ENCODE measurements at regions not wholly inside any gene's neighbourhood (a gene's known extent, or its start where the extent isn't known, plus 50 kb on each side); places are given as distances from the start of the nearest gene placed in this dataset.

DNA sequence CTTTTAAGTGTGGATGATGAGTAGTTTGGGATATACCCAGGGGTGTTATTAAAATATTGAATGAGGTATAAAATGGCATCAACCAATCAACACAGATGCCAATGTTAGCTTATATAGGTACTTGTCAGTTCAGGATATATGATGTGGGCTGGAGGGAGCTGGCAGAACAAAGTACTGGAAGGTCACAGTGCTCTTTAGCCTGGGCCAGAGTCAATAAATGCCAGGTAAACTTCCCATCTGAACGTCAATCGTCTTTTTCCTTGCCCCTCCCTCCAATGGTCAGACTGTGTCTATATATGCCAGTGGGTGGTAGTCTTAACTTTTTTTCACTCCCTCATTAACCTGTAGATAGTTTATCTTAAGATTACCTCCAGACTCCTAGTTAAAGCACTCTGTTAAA is 140.8 kb upstream of the RBMS1 start:
- no peak for DNase-seq

DNA sequence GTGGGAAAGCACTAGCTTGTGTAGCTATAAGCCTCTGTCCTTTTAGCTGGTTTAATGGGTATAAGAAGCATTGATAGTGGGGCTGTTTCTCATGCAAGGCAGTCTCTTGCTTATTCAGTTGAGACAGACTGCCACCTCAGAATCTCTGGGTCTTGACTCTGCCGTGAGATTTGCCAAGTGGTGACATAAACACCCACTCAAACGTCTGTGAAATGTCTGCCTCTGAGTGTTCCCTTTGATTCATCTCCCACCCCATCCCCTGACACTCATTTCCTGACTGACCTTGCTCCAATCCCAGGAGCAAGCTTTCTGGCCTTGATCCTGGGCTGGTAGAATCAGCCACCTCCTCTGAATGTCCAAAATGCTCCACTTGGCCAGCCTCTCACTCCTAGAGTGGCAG is 141.9 kb upstream of the RBMS1 start:
- DNase-seq, result no peak

DNA sequence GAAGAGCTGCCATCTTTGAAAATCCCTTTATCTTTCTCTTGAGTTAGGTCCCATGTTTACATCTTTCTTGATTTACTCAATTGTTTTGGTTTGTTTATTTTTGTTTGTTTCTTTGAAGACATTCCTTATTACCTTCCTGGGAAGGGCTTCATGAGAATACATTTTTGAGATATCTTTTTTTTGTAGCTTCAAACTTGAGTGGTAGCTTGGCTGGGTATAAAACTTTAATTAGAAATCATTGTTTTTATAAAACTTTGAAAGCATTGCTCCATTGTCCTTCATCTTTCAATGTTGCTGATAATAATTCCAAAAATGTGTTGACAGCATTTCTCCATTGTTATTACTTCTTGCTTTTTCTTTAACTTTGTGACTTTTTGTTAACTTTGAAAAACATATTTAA is 145.9 kb upstream of the RBMS1 start:
- DNase-seq, result no peak

- DNase-seq, result no peak
Measured at GRCh38 chr2:160646684-160647444, 153.3 kb upstream of the RBMS1 start.

GRCh38 chr2:160647967-160648685 is 154.5 kb upstream of the RBMS1 start:
- DNase-seq, result no peak

DNA sequence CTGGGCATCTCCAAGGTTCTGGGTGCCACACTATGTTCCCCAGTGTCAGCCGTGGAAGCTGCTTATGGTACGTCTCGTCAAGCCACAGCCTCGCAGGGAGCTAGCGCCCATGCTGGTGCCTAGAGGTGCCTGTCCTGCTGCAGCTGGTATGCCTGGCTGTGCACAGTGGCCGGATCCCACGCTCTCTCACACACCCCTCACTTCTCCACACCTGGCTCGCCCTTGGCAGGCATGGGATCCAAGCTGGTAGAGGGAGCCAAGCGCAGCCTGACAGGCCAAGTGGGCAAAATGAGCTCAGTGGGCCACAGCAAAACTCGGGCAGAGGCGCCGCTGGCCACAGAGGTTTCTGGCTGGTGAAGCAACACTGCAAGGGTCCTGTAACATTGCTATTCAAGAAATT is 156.1 kb upstream of the RBMS1 start:
- DNase-seq, result no peak

DNA sequence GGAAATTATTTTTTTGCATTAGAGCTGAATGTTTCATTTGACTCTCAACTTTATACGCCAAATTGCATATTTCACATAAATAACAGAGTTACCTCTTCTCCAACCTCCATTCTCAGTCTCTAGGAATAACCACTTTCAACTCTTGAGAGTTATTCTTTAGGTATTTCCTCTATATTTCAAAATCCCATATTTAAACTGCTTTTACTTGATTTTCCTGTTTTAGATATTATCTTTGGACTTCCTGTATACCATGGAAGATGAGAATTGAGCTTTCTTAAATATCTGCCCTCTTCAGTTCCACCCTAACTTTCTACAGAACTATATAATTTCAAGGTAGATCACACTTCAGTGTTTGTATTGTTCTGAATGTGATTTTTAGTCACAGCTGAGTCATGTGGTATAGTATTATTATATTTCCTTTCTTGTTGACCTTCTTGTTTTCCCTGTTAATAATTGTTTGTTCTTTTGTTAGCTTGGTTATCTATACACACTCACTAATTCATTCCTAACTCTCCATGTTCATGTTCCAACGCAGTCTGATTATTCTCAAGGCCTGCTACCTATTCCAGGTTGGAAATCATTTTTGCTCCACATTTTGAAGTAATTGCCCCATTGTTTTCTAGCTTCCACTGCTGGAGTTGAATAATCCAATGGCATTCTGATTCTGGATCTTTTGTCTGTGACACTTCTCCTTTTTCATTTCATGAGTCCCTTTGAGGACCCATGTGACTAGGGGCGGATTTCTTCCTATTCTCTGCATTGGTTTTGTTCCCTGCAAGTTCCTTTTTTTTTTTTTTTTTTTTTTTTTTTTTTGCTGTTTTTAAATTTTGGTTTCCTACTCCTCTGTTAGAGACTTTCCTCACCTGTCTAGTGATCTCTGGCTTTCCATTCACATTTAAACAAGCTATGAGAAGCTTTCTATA is 156.8 kb upstream of the RBMS1 start:
- DNase-seq, result no peak

DNA sequence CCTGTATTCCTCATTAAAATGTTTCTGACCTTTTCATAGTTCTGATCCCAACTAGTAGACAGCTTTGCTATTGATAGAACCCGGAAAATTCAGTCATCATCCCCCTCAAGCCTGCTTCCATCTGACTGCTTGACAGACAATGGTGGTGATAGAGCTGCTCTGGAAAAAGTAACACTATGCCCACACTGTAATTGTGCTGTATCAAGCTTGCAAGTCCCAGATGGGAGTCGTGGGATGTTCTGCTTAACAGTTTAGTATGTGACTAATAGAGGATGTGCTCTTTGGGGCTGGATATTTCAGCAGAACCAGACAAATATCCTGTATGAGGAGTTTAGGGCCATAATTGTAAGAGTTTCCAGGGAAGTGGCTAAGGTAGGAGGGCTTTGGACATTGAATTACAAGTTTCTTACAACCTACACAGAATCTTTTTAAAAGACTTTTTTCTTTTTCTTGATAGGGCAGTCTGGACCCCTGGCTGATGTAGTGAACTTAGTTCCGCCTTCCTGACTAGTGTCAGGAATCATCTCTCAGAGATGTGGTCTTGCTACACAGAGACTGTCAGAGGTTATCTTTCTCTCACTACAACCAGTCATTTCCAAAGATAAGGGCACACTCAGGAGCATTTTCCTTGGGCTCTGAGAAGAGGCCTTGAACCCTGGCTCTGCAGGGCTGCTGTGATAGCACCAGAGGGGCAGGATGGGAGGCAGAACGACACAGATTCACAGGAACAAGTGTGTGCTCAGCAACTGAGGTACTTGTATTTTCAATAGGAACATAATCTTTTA is 158.0 kb upstream of the RBMS1 start:
- no peak for DNase-seq

GRCh38 chr2:160652236-160652635 is 158.6 kb upstream of the RBMS1 start:
- DNase-seq, result no peak

DNA sequence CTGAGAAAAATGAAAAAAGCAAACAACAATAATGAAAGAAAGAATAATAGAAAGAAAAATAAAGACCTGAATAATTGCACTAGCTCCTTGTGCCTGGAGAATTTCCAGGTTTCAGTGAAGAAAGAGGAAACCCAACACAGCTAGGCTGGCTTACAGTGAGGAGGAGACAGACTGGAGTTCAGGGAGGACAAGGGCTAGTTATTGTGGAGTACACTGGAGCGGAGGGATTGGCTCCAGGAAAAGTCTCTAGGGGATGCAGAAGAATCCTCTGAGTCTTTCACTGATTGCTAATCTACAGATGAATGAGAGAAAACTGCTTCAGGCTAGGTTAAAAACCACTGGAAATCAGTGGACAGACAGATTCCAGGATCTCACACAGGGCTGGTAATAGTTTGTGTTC is 163.6 kb upstream of the RBMS1 start:
- DNase-seq, result no peak

DNA sequence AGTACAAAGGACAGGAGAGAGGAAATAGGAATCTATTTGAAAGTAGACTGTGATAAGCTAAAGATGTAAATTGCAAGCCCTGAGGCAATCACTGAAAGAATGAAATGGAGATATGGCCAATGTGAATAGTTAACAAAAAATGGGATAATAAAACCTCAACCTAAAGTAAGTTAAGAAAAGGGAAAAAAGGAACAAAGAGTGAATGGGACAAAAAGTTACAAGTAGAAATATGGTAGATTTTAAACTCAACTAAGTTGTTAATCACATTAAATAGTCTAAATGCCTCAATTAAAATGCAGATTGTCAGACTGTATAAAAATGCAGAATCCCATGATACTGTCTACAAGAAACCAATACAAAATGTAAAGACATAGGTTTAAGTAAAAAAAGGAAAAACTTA is 165.2 kb upstream of the RBMS1 start:
- DNase-seq, result no peak

DNA sequence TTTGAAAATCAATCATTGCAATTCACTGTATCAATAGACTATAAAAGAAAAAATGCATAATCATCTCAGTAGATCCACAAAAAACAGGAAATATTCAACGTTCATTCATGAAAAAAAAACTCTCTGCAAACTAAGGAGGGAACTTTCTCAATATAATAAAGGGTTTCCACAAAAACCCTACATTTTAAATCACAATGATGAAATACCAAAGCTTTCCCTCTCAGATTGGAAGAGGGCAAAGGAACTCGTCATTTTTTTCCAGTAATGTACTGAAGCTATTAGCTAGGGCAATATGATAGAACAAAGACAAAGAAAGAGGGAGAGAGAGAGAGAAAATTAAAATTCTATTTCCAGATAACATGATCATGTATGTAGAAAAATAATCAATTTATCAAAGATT is 167.1 kb upstream of the RBMS1 start:
- no peak for DNase-seq

GRCh38 chr2:160664603-160665140 is 171.1 kb upstream of the RBMS1 start:
- DNase-seq, result no peak

GRCh38 chr2:160666154-160667060 is 172.8 kb upstream of the RBMS1 start:
- no peak for DNase-seq

DNA sequence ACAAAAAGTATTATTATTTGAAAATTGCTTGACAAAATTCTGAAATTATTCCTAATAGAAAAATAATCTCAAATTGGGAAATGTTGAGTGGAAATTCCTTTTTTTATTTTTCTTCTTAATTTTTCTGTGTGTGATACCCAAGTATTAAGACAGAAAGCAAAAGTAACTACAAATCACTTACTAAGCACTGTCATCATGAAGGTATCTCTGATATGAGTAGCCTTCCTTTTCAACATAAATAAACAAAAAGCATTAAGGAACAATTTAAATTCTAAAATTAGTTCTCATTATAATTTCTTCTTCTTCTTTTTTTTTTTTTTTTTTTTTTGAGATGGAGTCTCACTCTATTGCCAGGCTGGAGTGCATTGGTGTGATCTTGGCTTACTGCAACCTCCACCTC is 174.2 kb upstream of the RBMS1 start:
- DNase-seq, result no peak

DNA sequence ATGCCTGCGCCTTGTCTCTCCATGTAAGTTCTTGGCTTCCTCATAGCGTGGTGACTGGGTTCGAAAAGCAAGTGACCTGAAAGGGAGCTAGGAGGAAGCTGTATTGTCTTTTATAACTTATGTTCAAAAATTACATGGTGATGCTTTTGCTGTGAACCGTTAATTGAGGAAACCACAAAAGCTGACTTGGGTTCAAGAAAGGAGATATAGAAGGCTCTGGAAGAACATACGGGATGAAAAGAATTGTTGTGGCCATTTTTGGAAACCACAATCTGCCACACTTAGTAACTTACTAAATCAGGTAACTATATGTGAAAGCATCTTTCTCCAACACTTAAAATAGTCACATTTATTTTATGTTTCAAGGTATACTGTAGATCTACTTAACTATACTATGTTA is 177.0 kb upstream of the RBMS1 start:
- no peak for DNase-seq

DNA sequence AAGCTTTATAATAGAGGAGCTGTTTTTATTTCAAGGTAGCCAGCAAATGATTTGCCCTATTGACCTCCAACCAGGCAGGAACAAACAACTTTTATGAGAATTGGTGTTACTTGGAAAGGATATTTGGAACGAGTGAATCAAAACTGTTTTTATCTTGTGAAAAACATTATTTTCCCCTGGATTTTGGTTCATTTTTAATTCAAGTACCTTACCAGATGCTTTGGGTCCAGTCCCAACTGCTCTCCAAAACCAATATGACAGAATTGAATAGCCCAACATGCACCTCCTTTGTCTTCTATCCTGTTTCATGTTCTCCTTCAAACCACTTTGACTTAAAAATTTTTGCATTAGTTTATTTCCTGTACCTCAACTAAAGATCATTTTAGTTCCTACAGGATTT is 178.6 kb upstream of the RBMS1 start:
- DNase-seq, result no peak

GRCh38 chr2:160674146-160674750 is 180.6 kb upstream of the RBMS1 start:
- no peak for DNase-seq

DNA sequence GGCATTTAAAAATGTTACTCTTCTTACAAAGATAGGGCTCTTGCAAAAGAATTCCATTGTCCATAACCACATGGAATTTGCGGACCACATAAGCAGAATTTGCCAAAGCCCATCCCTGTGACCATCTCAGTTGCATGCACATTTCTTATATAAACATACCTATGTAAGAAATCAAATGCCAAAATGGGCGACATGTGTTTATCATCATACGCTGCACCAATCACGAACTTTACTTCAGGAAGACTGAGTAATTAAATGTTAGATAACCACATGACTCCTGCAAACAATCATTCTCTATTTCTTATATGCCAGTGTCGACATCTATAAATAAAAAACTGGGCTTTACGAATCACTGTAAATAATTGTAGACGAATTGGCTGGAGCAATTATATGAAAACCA is 186.1 kb upstream of the RBMS1 start:
- DNase-seq, result no peak

DNA sequence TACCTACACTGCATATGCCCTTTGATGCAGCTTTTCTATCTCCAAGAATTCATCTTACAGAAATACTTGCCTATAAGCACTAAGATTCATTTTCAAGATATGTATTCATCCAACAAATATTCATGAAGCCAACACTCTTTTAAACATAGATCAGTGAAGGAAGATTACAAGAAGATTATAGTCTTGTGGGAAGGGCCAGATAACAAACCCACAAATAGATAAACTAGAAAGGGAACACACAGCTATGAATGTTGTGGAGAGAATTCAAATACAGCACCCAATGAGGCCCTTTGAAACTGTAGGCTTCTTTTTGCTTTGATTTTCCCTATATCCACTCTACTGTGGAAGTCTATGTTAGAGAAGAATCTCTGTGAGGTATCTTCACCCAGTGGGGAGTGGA is 186.7 kb upstream of the RBMS1 start:
- DNase-seq, result no peak

DNA sequence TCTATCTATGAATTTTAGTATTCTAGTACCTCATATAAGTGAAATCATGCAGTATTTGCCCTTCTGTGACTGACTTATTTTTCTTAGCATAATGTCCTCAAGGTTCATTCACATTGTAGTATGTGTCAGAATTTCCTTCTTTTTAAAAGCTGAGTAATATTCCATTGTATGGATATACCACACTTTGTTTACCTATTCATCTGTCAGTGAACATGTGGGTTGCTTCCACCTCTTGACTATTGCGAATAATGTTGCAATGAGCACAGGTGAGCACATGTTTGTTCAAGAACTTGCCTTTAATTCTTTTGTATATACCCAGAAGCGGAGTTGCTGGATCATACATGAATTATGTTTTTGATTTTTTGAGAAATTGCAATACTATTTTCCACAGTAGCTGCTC is 187.4 kb upstream of the RBMS1 start:
- no peak for DNase-seq
